Activated naive CD8-positive, alpha-beta T cell treated with anti-CD3 and anti-CD28 coated beads, Interleukin-2, amount 10 ng/mL, durations not matched to agents 7 days and 5 days (primary cell): ENCODE measurements at regions not wholly inside any gene's neighbourhood (a gene's known extent, or its start where the extent isn't known, plus 50 kb on each side); places are given as distances from the start of the nearest gene placed in this dataset.

Experiments
- ATAC-seq: fragments of 150-1000 bp; cut with Tn5 transposase; one replicate; pipeline ENCODE4 v1.10.0; 2021; ENCODE audit warnings: low read depth, moderate library complexity
- POLR2A ChIA-PET: fragments of 350-600 bp; sonication (Branson Sonifier 250); formaldehyde crosslinking; loops from one replicate; lab custom pipeline; 2021; ENCODE audit warnings: antibody characterized with exemption; lab: Charles Lee
- DNase-seq: peaks from one replicate; pipeline ENCODE4 v3.0.0; 2021
- H3K27ac Mint-ChIP-seq: one replicate; pipeline ENCODE4 v1.8.0; 2022; ENCODE audit warnings: mild to moderate bottlenecking, mixed read lengths
- H3K27me3 Mint-ChIP-seq: one replicate; pipeline ENCODE4 v1.8.0; 2022; ENCODE audit warnings: mild to moderate bottlenecking, moderate library complexity, mixed read lengths
- H3K36me3 Mint-ChIP-seq: one replicate; pipeline ENCODE4 v1.8.0; 2021; ENCODE audit warnings: mild to moderate bottlenecking, mixed read lengths
- H3K4me1 Mint-ChIP-seq: one replicate; pipeline ENCODE4 v1.8.0; 2021; ENCODE audit warnings: mixed read lengths
- H3K4me3 Mint-ChIP-seq: one replicate; pipeline ENCODE4 v1.8.0; 2022; ENCODE audit warnings: mild to moderate bottlenecking, moderate library complexity, mixed read lengths
- H3K9me3 Mint-ChIP-seq: one replicate; pipeline ENCODE4 v1.8.0; 2021; ENCODE audit warnings: mixed read lengths

DNA sequence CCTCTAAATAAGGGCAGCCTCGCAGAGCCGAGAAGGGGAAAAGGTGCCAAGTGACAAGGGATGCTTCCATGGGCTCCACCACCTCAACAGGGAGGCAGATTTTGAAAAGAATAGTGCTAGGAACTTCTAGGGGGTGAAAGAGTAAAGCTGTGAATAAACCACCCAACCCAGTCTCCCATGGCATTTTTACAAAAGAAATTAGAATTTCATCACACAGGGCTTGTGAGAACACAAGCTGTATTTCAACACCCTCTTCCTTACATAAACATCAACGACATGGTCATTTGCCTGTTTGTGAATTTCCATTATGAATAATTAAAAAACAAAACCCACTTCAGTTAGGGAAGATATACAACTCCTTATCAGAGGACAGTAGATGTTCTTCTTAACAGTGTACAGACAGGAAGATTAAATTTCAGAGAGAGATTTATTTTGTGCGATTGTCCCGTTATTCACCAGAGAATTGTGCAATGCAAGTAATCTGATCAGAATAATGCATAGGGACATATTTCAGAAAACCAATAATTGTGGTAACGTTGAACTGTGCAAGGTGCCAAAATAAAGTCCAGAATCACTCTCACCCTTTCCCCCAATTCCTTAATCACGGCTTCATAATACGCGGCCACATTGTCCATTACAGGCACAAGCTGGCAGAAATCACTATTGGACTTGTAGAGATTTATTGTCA is 207.8 kb upstream of the MGMT start:
- POLR2A ChIA-PET, result no interaction called here
- DNase-seq, result no peak
- Mint-ChIP-seq H3K4me3 (no peak overlapping the region), H3K9me3 (no peaks in the 10 kb centered on the region), H3K27ac (no peak overlapping the region), H3K27me3 (peaks cover 3% of the 10 kb centered on the region), H3K36me3 (no peaks in the 10 kb centered on the region), H3K4me1 (no peaks in the 10 kb centered on the region)
- no peak for ATAC-seq

DNA sequence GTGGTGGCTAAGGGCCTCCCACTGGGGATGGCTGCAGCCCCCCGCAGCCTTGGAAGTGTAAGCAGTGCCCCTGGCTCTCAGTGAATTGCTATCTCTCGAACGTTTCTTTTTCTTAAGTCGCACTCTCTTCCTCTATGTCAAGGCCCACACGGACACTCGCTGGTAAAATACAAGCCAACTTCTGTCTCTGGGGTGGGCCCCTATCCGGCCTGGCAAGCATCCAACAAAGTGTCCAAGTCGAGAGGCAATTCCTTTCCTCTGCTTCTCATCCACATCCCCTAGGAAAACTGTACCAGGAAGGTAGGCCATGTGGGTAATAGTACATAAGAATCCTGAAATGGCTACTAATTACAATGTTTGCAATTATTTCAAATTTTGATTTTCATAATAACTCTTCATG is 194.9 kb upstream of the MGMT start:
- H3K9me3 Mint-ChIP-seq, result no peaks in the 10 kb centered on the region
- no peak overlapping the region for H3K4me3 Mint-ChIP-seq
- H3K27me3 Mint-ChIP-seq, result peaks cover 5% of the 10 kb centered on the region
- H3K4me1 Mint-ChIP-seq, result peaks cover 6% of the 10 kb centered on the region
- no peaks in the 10 kb centered on the region for H3K36me3 Mint-ChIP-seq
- ATAC-seq (no peak), DNase-seq (no peak)
- no peak overlapping the region for H3K27ac Mint-ChIP-seq
- POLR2A ChIA-PET, result no interaction called here

GRCh38 chr10:129272866-129273650 is 194.0 kb upstream of the MGMT start:
- H3K27me3 Mint-ChIP-seq, result peaks cover 3% of the 10 kb centered on the region
- DNase-seq (no peak), ATAC-seq (no peak)

GRCh38 chr10:129273860-129274259 is 193.2 kb upstream of the MGMT start:
- Mint-ChIP-seq H3K27me3 (peaks cover 2% of the 10 kb centered on the region), H3K4me3 (no peak overlapping the region), H3K9me3 (no peaks in the 10 kb centered on the region), H3K4me1 (peaks cover 6% of the 10 kb centered on the region), H3K27ac (no peak overlapping the region), H3K36me3 (no peaks in the 10 kb centered on the region)
- ATAC-seq (no peak), DNase-seq (no peak)
- POLR2A ChIA-PET, result no interaction called here

More at GRCh38 chr10:129272866-129273650, 194.0 kb upstream of the MGMT start:
- Mint-ChIP-seq H3K4me3 (no peak overlapping the region), H3K9me3 (no peaks in the 10 kb centered on the region), H3K27ac (no peak overlapping the region), H3K36me3 (no peaks in the 10 kb centered on the region), H3K4me1 (peaks cover 6% of the 10 kb centered on the region)
- POLR2A ChIA-PET, result no interaction called here

DNA sequence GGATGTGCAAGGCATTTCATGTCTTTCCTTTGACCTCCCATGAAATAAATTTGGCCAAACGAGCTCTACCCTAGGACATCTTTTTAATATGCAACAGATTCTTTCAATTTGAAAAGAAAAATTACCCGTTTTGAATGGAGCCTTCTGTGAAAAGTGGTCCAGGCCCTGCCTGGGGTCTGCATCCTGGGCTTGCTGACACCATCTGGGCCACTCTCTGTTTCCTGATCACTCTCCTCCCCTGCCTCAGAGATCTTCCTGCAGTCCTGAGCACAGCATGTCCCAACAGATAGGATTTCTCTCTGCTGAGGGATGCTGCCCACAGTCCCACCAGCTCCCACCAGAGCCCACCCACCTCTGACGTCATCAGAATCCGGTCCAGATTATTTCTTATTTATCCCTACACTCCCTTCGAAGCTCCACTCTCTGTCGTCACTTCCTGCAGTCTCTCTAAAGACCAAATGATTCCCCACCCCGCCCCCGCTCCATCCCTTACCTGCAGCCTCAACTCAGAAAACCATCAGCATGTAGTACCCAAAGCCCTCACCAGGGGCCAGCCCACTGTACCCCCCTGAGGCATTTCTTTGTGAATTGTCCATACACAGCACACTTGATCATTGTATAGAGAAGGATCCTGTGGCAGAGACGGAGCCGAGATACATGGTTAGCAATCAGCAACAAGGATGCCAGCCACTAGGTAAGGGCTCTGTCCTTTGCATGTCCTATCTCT is 192.1 kb upstream of the MGMT start:
- DNase-seq (no peak), ATAC-seq (no peak)
- no peaks in the 10 kb centered on the region for H3K36me3 Mint-ChIP-seq
- no peaks in the 10 kb centered on the region for H3K9me3 Mint-ChIP-seq
- no peak overlapping the region for H3K4me3 Mint-ChIP-seq
- H3K27me3 Mint-ChIP-seq, result peaks cover 2% of the 10 kb centered on the region
- H3K4me1 Mint-ChIP-seq, result peaks cover 6% of the 10 kb centered on the region
- peak overlapping the region; percentile 4 for H3K27ac Mint-ChIP-seq
- POLR2A ChIA-PET, result no interaction called here

GRCh38 chr10:129275886-129276285 is 191.2 kb upstream of the MGMT start:
- H3K27me3 Mint-ChIP-seq, result no peaks in the 10 kb centered on the region
- DNase-seq, result no peak
- H3K4me3 Mint-ChIP-seq, result no peak overlapping the region
- no peak overlapping the region for H3K27ac Mint-ChIP-seq
- no peak for ATAC-seq
- POLR2A ChIA-PET, result no interaction called here
- no peaks in the 10 kb centered on the region for H3K9me3 Mint-ChIP-seq
- H3K4me1 Mint-ChIP-seq, result peaks cover 6% of the 10 kb centered on the region
- H3K36me3 Mint-ChIP-seq, result no peaks in the 10 kb centered on the region

DNA sequence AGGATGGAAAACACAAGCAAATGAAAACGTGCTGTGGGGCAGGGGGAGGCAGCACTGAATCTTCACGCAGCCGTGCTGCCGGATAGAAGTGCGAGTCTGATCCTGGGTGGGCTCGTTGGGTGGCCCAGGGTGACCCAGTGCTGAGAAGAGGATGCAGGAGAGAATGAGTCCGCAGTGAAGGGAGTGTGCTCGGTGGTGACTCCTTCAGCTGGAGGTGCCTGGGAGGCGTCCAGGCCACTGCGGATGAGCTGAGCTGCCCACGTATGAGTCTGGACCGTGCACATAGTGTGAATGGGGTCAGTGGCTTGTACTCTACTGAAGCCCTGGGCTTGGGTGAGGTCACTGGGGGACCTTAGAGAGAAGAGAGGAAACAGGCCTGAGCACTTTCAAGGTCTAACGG is 190.0 kb upstream of the MGMT start:
- no peaks in the 10 kb centered on the region for H3K36me3 Mint-ChIP-seq
- no peak for DNase-seq
- H3K27ac Mint-ChIP-seq, result no peak overlapping the region
- peaks cover 6% of the 10 kb centered on the region for H3K4me1 Mint-ChIP-seq
- peaks cover 5% of the 10 kb centered on the region for H3K9me3 Mint-ChIP-seq
- H3K4me3 Mint-ChIP-seq, result no peak overlapping the region
- POLR2A ChIA-PET, result no interaction called here
- no peak for ATAC-seq
- H3K27me3 Mint-ChIP-seq, result peaks cover 2% of the 10 kb centered on the region

GRCh38 chr10:129277841-129278240 is 189.2 kb upstream of the MGMT start:
- Mint-ChIP-seq H3K27me3 (peaks cover 2% of the 10 kb centered on the region), H3K9me3 (peaks cover 5% of the 10 kb centered on the region), H3K4me3 (no peak overlapping the region), H3K4me1 (peaks cover 6% of the 10 kb centered on the region), H3K27ac (no peak overlapping the region), H3K36me3 (no peaks in the 10 kb centered on the region)
- DNase-seq, result no peak
- no peak for ATAC-seq
- POLR2A ChIA-PET, result no interaction called here

DNA sequence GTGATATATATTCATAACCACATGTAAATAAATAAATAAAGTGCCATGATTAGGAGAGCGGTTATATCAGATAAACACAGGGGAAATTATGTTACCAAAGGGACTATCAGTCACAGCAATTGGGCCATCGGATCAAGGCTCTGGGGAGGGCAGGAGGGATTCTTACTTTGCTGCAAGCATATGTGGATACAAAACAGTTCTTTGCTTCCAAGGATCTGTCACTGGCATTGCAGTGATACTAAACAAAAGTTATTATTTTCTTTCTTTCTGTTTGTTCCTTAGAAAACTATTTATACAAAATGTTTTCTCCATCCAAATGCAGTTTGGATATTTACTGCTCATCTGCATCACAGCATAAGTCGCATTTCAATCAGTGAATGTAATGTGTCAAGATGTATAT is 188.4 kb upstream of the MGMT start:
- ATAC-seq, result no peak
- Mint-ChIP-seq H3K4me3 (no peak overlapping the region), H3K27ac (no peak overlapping the region), H3K36me3 (no peaks in the 10 kb centered on the region), H3K27me3 (peaks cover 2% of the 10 kb centered on the region), H3K4me1 (peaks cover 6% of the 10 kb centered on the region), H3K9me3 (peaks cover 5% of the 10 kb centered on the region)
- DNase-seq, result no peak
- POLR2A ChIA-PET, result no interaction called here

DNA sequence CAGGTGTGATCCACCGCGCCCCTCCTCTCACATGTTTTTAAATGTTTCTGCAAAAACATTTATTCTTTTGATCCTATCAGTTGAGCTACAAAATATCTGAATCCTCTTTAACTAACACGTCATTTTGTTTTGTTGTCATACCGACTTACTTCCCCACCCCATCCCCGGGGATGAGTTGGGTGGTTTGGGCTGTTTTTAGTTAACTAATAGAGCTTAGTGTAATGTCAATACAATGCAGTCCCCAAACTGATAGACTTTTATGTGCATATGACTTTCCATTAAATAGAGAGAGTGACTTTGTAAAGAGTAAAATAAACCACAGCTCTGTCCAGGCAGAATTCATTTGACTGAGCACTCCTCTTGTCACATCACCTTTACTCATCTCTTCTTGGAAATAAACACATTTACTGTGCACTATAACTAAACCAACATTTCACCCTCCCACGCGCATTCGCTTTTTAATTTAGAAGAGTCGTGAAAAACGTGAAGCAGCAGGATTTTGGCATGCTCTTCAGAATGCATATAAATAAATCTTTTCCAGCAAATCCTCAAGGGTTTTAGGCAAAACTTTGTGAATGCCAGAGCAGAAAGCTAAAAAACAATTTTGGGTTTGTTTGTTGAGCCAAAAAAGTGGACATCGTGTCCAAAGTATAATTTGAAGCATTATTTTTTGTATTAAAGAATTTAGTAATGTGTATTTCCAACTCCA is 187.4 kb upstream of the MGMT start:
- no peak overlapping the region for H3K27ac Mint-ChIP-seq
- DNase-seq (no peak), ATAC-seq (no peak)
- no peak overlapping the region for H3K4me3 Mint-ChIP-seq
- peaks cover 5% of the 10 kb centered on the region for H3K9me3 Mint-ChIP-seq
- no peaks in the 10 kb centered on the region for H3K36me3 Mint-ChIP-seq
- POLR2A ChIA-PET, result no interaction called here
- H3K27me3 Mint-ChIP-seq, result peaks cover 2% of the 10 kb centered on the region
- H3K4me1 Mint-ChIP-seq, result peaks cover 6% of the 10 kb centered on the region

DNA sequence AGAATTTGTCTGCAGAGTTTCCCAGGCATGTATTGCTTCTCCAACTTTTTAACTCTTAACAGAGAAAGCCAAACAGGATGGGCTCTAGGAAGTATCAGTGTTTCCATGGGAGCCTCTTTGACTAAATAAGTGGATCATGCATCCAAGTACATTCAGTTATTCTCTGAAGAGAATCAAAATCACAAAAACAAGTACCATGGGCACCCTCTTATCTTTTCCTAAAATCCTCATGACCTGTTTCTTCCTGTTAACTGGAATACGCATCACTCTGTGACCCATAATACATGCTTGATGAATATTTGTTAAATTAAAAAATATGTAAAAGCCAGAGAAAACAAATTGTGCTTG is 186.9 kb upstream of the MGMT start:
- Mint-ChIP-seq H3K9me3 (peaks cover 5% of the 10 kb centered on the region), H3K27ac (no peak overlapping the region), H3K4me3 (no peak overlapping the region), H3K4me1 (peaks cover 6% of the 10 kb centered on the region), H3K27me3 (peaks cover 2% of the 10 kb centered on the region), H3K36me3 (no peaks in the 10 kb centered on the region)
- ATAC-seq (no peak), DNase-seq (no peak)
- POLR2A ChIA-PET, result no interaction called here

GRCh38 chr10:129280908-129281586 is 186.0 kb upstream of the MGMT start:
- DNase-seq (no peak), ATAC-seq (no peak)
- Mint-ChIP-seq H3K36me3 (no peaks in the 10 kb centered on the region), H3K9me3 (peaks cover 5% of the 10 kb centered on the region), H3K27me3 (peaks cover 2% of the 10 kb centered on the region), H3K4me1 (peaks cover 1% of the 10 kb centered on the region), H3K27ac (no peak overlapping the region), H3K4me3 (no peak overlapping the region)
- POLR2A ChIA-PET, result no interaction called here

DNA sequence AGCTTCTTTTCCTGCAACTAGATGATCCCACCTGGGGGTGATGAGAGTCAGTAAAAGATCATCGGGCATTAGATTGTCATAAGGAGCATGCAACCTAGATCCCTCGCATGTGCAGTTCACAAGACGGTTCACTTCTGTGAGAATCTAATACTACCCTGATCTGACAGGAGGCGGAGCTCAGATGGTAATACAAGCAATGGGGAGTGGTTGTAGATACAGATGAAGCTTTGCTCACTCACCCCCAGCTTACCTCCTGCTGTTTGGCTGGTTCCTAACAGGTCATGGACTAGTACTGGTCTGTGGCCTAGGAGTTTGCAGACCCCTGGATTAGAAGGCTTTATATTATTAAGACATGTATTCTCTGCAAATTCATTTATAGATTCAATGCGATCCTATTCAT is 181.6 kb upstream of the MGMT start:
- Mint-ChIP-seq H3K27ac (no peak overlapping the region), H3K4me1 (no peaks in the 10 kb centered on the region), H3K9me3 (peaks cover 7% of the 10 kb centered on the region), H3K36me3 (no peaks in the 10 kb centered on the region), H3K27me3 (peaks cover 5% of the 10 kb centered on the region), H3K4me3 (no peak overlapping the region)
- POLR2A ChIA-PET, result no interaction called here
- DNase-seq (no peak), ATAC-seq (no peak)
